GM19468 (cell line): ENCODE measurements at regions not wholly inside any gene's neighbourhood (a gene's known extent, or its start where the extent isn't known, plus 50 kb on each side); places are given as distances from the start of the nearest gene placed in this dataset.
"Not testable (repeated sequence)": the region's sequence is repeated elsewhere in the genome, so short reads cannot be mapped to it uniquely, and the experiment has no call there.

Source experiments
- ATAC-seq: cut with Tn5 transposase; IDR thresholded peaks from one replicate; pipeline ENCODE4 v1.9.1; 2021; ENCODE audit warnings: mild to moderate bottlenecking, moderate library complexity, moderate number of reproducible peaks; ENCODE audit not compliant: unreplicated experiment; ENCODE audit errors: extremely low read depth

- no peak for ATAC-seq
Observed at GRCh38 chr1:193457676-193458075, 271.3 kb upstream of the B3GALT2 start.

- ATAC-seq: no peak
Observed at GRCh38 chr1:193456811-193457280, 270.4 kb upstream of the B3GALT2 start.

- ATAC-seq: no peak
Observed at GRCh38 chr1:193451606-193452005, 265.2 kb upstream of the B3GALT2 start.

GRCh38 chr1:193451001-193451400 is 264.6 kb upstream of the B3GALT2 start:
- ATAC-seq: no peak

- ATAC-seq: peak; percentile 78
Observed at GRCh38 chr1:193448682-193449461, 262.5 kb upstream of the B3GALT2 start.

- ATAC-seq: no peak
Observed at GRCh38 chr1:193443886-193444285, 257.5 kb upstream of the B3GALT2 start.

- ATAC-seq: no peak
Observed at GRCh38 chr1:193438771-193439170, 252.4 kb upstream of the B3GALT2 start.

- ATAC-seq: no peak
Observed at GRCh38 chr1:193438312-193438711, 251.9 kb upstream of the B3GALT2 start.

GRCh38 chr1:193437785-193438184 is 251.4 kb upstream of the B3GALT2 start:
- peak; percentile 54 for ATAC-seq

GRCh38 chr1:193437333-193437732 is 250.9 kb upstream of the B3GALT2 start:
- not testable (repeated sequence) for ATAC-seq

GRCh38 chr1:193435781-193436180 is 249.4 kb upstream of the B3GALT2 start:
- ATAC-seq: no peak

- no peak for ATAC-seq
Observed at GRCh38 chr1:193434319-193434718, 247.9 kb upstream of the B3GALT2 start.

- no peak for ATAC-seq
Observed at GRCh38 chr1:193433599-193433998, 247.2 kb upstream of the B3GALT2 start.

GRCh38 chr1:193432979-193433587 is 246.7 kb upstream of the B3GALT2 start:
- ATAC-seq: no peak

- ATAC-seq: no peak
Observed at GRCh38 chr1:193431265-193431977, 245.0 kb upstream of the B3GALT2 start.

- no peak for ATAC-seq
Observed at GRCh38 chr1:193427524-193427923, 241.1 kb upstream of the B3GALT2 start.

GRCh38 chr1:193426061-193426460 is 239.6 kb upstream of the B3GALT2 start:
- ATAC-seq: no peak

- no peak for ATAC-seq
Observed at GRCh38 chr1:193421487-193421886, 235.1 kb upstream of the B3GALT2 start.

GRCh38 chr1:193419295-193419694 is 232.9 kb upstream of the B3GALT2 start:
- ATAC-seq: no peak

GRCh38 chr1:193418745-193419058 is 232.3 kb upstream of the B3GALT2 start:
- no peak for ATAC-seq
